ENCODE measurements at regions not wholly inside any gene's neighbourhood (a gene's known extent, or its start where the extent isn't known, plus 50 kb on each side); places are given as distances from the start of the nearest gene placed in this dataset.

GRCh38 chr1:96364576-96364975 is 357.0 kb upstream of the PTBP2 start:
- no peak for TF ChIP-seq CTCF (IDR thresholded peaks at IDR 0.05)
- no peak for TF ChIP-seq EZH2phosphoT487 (IDR thresholded peaks at IDR 0.05; ENCODE audit: borderline replicate concordance, low read depth)
- TF ChIP-seq, protein P1, sequence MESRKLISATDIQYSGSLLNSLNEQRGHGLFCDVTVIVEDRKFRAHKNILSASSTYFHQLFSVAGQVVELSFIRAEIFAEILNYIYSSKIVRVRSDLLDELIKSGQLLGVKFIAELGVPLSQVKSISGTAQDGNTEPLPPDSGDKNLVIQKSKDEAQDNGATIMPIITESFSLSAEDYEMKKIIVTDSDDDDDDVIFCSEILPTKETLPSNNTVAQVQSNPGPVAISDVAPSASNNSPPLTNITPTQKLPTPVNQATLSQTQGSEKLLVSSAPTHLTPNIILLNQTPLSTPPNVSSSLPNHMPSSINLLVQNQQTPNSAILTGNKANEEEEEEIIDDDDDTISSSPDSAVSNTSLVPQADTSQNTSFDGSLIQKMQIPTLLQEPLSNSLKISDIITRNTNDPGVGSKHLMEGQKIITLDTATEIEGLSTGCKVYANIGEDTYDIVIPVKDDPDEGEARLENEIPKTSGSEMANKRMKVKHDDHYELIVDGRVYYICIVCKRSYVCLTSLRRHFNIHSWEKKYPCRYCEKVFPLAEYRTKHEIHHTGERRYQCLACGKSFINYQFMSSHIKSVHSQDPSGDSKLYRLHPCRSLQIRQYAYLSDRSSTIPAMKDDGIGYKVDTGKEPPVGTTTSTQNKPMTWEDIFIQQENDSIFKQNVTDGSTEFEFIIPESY (IDR thresholded peaks at IDR 0.05; ENCODE audit: borderline replicate concordance, low read depth): no peak
- peak; percentile 47; the same call in 1 of the 2 replicates for TF ChIP-seq NFIC (IDR thresholded peaks at IDR 0.05; ENCODE audit: borderline replicate concordance)
- TF ChIP-seq ELF1 (IDR thresholded peaks at IDR 0.05): no peak
- no peak for TF ChIP-seq YY1 (IDR thresholded peaks at IDR 0.05; ENCODE audit: low read depth)
- no peak for TF ChIP-seq POLR2AphosphoS5 (IDR thresholded peaks at IDR 0.05; ENCODE audit: low read depth, low read length)
- TF ChIP-seq, protein P2, sequence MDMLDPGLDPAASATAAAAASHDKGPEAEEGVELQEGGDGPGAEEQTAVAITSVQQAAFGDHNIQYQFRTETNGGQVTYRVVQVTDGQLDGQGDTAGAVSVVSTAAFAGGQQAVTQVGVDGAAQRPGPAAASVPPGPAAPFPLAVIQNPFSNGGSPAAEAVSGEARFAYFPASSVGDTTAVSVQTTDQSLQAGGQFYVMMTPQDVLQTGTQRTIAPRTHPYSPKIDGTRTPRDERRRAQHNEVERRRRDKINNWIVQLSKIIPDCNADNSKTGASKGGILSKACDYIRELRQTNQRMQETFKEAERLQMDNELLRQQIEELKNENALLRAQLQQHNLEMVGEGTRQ (IDR thresholded peaks at IDR 0.05; ENCODE audit: borderline replicate concordance, low read depth, low read length): no peak
- no peak for TF ChIP-seq GABPA (IDR thresholded peaks at IDR 0.05; ENCODE audit: low read depth)
- TF ChIP-seq RCOR1 (IDR thresholded peaks at IDR 0.05; ENCODE audit: low read length): no peak
- TF ChIP-seq, protein P3, sequence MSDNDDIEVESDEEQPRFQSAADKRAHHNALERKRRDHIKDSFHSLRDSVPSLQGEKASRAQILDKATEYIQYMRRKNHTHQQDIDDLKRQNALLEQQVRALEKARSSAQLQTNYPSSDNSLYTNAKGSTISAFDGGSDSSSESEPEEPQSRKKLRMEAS (IDR thresholded peaks at IDR 0.05; ENCODE audit: low read depth): no peak
- TF ChIP-seq FOSL2 (IDR thresholded peaks at IDR 0.05; ENCODE audit: borderline replicate concordance, low read depth): peak; percentile 56
- no peak for TF ChIP-seq MXI1 (IDR thresholded peaks at IDR 0.05; ENCODE audit: low read depth, low read length)

Data from SK-N-SH (cell line).